IMR-90 (cell line): ENCODE measurements at regions not wholly inside any gene's neighbourhood (a gene's known extent, or its start where the extent isn't known, plus 50 kb on each side); places are given as distances from the start of the nearest gene placed in this dataset.

Source experiments
- ATAC-seq: fragments of 200-7000 bp; cut with Tn5 transposase; 2 replicates; pipeline ENCODE4 v1.9.1; 2020; ENCODE audit warnings: low read depth, mild to moderate bottlenecking, moderate library complexity
- BruUV-seq: library from RNA; stranded (reverse); fragments of 400-500 nt; replicated peaks from 2 replicates; lab custom pipeline; 2021; lab: Mats Ljungman, UMichigan
- CTCF ChIA-PET: fragments of 300-600 bp; formaldehyde crosslinking; extraction: SDS; loops from one replicate; lab custom pipeline; 2021; ENCODE audit warnings: antibody characterized with exemption; lab: Yijun Ruan, JAX
- POLR2A ChIA-PET: fragments of 300-600 bp; sonication (Branson Sonifier 250); formaldehyde crosslinking; loops from one replicate; lab custom pipeline; 2022; ENCODE audit warnings: antibody characterized with exemption; ENCODE audit not compliant: unreplicated experiment; lab: Charles Lee
- DNase-seq: peaks from one replicate; pipeline ENCODE4 v3.0.0; 2013
- H2AFZ ChIP-seq: replicated peaks from 2 replicates; pipeline ENCODE3; 2013; ENCODE audit warnings: low read length, mild to moderate bottlenecking; ENCODE audit not compliant: poor library complexity
- H2AK5ac ChIP-seq: 2 replicates; pipeline ENCODE4 v1.6.1; 2013; ENCODE audit warnings: low read depth, low read length, inconsistent platforms
- H2AK9ac ChIP-seq: replicated peaks from 2 replicates; pipeline ENCODE3; 2013; ENCODE audit warnings: mild to moderate bottlenecking, low read depth, low read length, moderate library complexity; ENCODE audit not compliant: poor library complexity
- H2BK120ac ChIP-seq: 2 replicates; pipeline ENCODE4 v1.6.1; 2013; ENCODE audit warnings: low read depth, low read length, inconsistent platforms
- H2BK15ac ChIP-seq: 3 replicates; pipeline ENCODE4 v1.6.1; 2013; ENCODE audit warnings: low read depth, low read length, inconsistent platforms
- H2BK20ac ChIP-seq: 2 replicates; pipeline ENCODE4 v1.6.1; 2013; ENCODE audit warnings: low read depth, mild to moderate bottlenecking, inconsistent platforms, low read length, moderate library complexity
- H2BK5ac ChIP-seq: 2 replicates; pipeline ENCODE4 v1.6.1; 2013; ENCODE audit warnings: mild to moderate bottlenecking, low read depth, low read length, inconsistent platforms; ENCODE audit not compliant: poor library complexity, severe bottlenecking
- H3K14ac ChIP-seq: replicated peaks from 2 replicates; pipeline ENCODE4 v1.6.1; 2013; ENCODE audit warnings: low read depth, low read length, inconsistent platforms
- H3K18ac ChIP-seq: 2 replicates; pipeline ENCODE4 v1.6.1; 2013; ENCODE audit warnings: low read depth, low read length, control low read depth
- H3K23ac ChIP-seq: 2 replicates; pipeline ENCODE4 v1.6.1; 2013; ENCODE audit warnings: low read depth, low read length, inconsistent platforms
- H3K27ac ChIP-seq: 2 replicates; pipeline ENCODE4 v1.5.1; 2013; ENCODE audit warnings: mild to moderate bottlenecking, control low read depth, low read length; ENCODE audit not compliant: insufficient read depth
- H3K27me3 ChIP-seq: 2 replicates; pipeline ENCODE4 v1.6.1; 2013; ENCODE audit warnings: low read length; ENCODE audit not compliant: control insufficient read depth, insufficient read depth
- H3K36me3 ChIP-seq: 2 replicates; pipeline ENCODE4 v1.6.1; 2013; ENCODE audit warnings: low read length, mixed read lengths; ENCODE audit not compliant: control insufficient read depth, insufficient read depth
- H3K4ac ChIP-seq: 2 replicates; pipeline ENCODE4 v1.6.1; 2013; ENCODE audit warnings: low read depth, low read length, inconsistent platforms
- H3K4me1 ChIP-seq: 2 replicates; pipeline ENCODE4 v1.6.1; 2013; ENCODE audit warnings: low read length, mixed read lengths; ENCODE audit not compliant: control insufficient read depth, insufficient read depth
- H3K4me2 ChIP-seq: 2 replicates; pipeline ENCODE4 v1.6.1; 2013; ENCODE audit warnings: low read depth, mild to moderate bottlenecking, control low read depth, low read length, moderate library complexity
- H3K4me3 ChIP-seq: 2 replicates; pipeline ENCODE4 v1.5.1; 2013; ENCODE audit warnings: low read depth, mild to moderate bottlenecking, control low read depth, low read length, moderate library complexity; ENCODE audit not compliant: insufficient read depth
- H3K56ac ChIP-seq: 2 replicates; pipeline ENCODE4 v1.6.1; 2013; ENCODE audit warnings: low read length, inconsistent platforms; ENCODE audit not compliant: insufficient read depth; ENCODE audit errors: extremely low read depth
- H3K79me1 ChIP-seq, 2 experiments: 2 replicates each; pipeline ENCODE4 v1.6.1; 2013; ENCODE audit warnings: low read length in 2 of 2, inconsistent platforms in 1 of 2, low read depth in 1 of 2
- H3K9ac ChIP-seq: 2 replicates; pipeline ENCODE4 v1.6.1; 2013; ENCODE audit warnings: low read depth, low read length, control low read depth
- H3K9me1 ChIP-seq: 2 replicates; pipeline ENCODE4 v1.6.1; 2013; ENCODE audit warnings: low read length, inconsistent platforms; ENCODE audit not compliant: insufficient read depth
- H3K9me3 ChIP-seq: 2 replicates; pipeline ENCODE4 v1.6.1; 2013; ENCODE audit warnings: low read length; ENCODE audit not compliant: control insufficient read depth, insufficient read depth
- H4K20me1 ChIP-seq: 2 replicates; pipeline ENCODE4 v1.6.1; 2013; ENCODE audit warnings: low read length, inconsistent platforms; ENCODE audit not compliant: insufficient read depth
- H4K5ac ChIP-seq: 2 replicates; pipeline ENCODE4 v1.6.1; 2013; ENCODE audit warnings: mild to moderate bottlenecking, low read depth, low read length, control low read depth
- H4K8ac ChIP-seq, 2 experiments: 2 replicates each; pipeline ENCODE4 v1.6.1; 2013; ENCODE audit warnings: low read depth in 2 of 2, low read length in 2 of 2, control low read depth in 1 of 2, inconsistent platforms in 1 of 2
- H4K91ac ChIP-seq: 2 replicates; pipeline ENCODE4 v1.6.1; 2013; ENCODE audit warnings: low read depth, low read length, inconsistent platforms; ENCODE audit not compliant: insufficient read depth
- BHLHE40 ChIP-seq: fragments of 150-350 bp; IDR thresholded peaks from 2 replicates; pipeline ENCODE4 v1.6.1; 2016; ENCODE audit warnings: mild to moderate bottlenecking, low read depth, low read length
- CEBPB ChIP-seq: IDR thresholded peaks from 2 replicates; pipeline ENCODE4 v1.6.1; 2012; ENCODE audit warnings: low read depth, low read length, improper control_type of control experiment
- CHD1 ChIP-seq: IDR thresholded peaks from 2 replicates; pipeline ENCODE4 v1.6.1; 2012; ENCODE audit warnings: low read depth, low read length, improper control_type of control experiment
- FOS ChIP-seq: fragments of 150-350 bp; IDR thresholded peaks from 2 replicates; pipeline ENCODE4 v1.6.1; 2016; ENCODE audit warnings: low read depth, low read length
- MAFK ChIP-seq: IDR thresholded peaks from 2 replicates; pipeline ENCODE4 v1.6.1; 2012; ENCODE audit warnings: low read depth, low read length, improper control_type of control experiment
- MAZ ChIP-seq: IDR thresholded peaks from 2 replicates; pipeline ENCODE4 v1.6.1; 2012; ENCODE audit warnings: low read depth, mild to moderate bottlenecking, low read length, improper control_type of control experiment, moderate library complexity, borderline replicate concordance
- MXI1 ChIP-seq: IDR thresholded peaks from 2 replicates; pipeline ENCODE4 v1.6.1; 2012; ENCODE audit warnings: low read depth, mild to moderate bottlenecking, low read length, moderate library complexity, borderline replicate concordance
- NFE2L2 ChIP-seq: fragments of 150-350 bp; IDR thresholded peaks from 2 replicates; pipeline ENCODE4 v1.6.1; 2016; ENCODE audit warnings: low read depth, mild to moderate bottlenecking, low read length
- POLR2A ChIP-seq: IDR thresholded peaks from 2 replicates; pipeline ENCODE4 v1.6.1; 2012; ENCODE audit warnings: mild to moderate bottlenecking, low read depth, low read length
- RAD21 ChIP-seq: IDR thresholded peaks from 2 replicates; pipeline ENCODE4 v1.6.1; 2012; ENCODE audit warnings: low read length, improper control_type of control experiment
- RCOR1 ChIP-seq: IDR thresholded peaks from 2 replicates; pipeline ENCODE4 v1.6.1; 2012; ENCODE audit warnings: mild to moderate bottlenecking, low read length, improper control_type of control experiment; ENCODE audit not compliant: insufficient replicate concordance
- RFX5 ChIP-seq: IDR thresholded peaks from 2 replicates; pipeline ENCODE4 v1.8.0; 2012; ENCODE audit warnings: low read depth, mild to moderate bottlenecking, low read length, moderate library complexity
- SMC3 ChIP-seq: fragments of 150-350 bp; IDR thresholded peaks from 2 replicates; pipeline ENCODE4 v1.6.1; 2016; ENCODE audit warnings: low read depth, mild to moderate bottlenecking, antibody characterized with exemption, low read length, moderate library complexity
- WGBS, 2 experiments: methylation state at CpG; one replicate each; pipeline versions ENCODE4 v1.1.5 to v1.1.7; 2013; ENCODE audit warnings: missing lambda C conversion rate in 2 of 2; ENCODE audit not compliant: insufficient read length in 1 of 2; ENCODE audit errors: extremely low coverage in 2 of 2; 5-methylcytosine and 5-hydroxymethylcytosine counted together
- dilution Hi-C: fragments of 300-500 bp; cut with HindIII; formaldehyde crosslinking; loops from one replicate; pipeline ENCODE4 v1.14.3; 2018; ENCODE audit warnings: low sequenced_read_pairs; ENCODE audit not compliant: unreplicated experiment
- in situ Hi-C: fragments of 300-500 bp; cut with MboI; formaldehyde crosslinking; loops from 3 replicates; pipeline ENCODE4 v1.14.3; 2019; ENCODE audit warnings: low sequenced_read_pairs, inconsistent platforms, mixed read lengths
- intact Hi-C: fragments of 100-400 bp; cut with micrococcal nuclease; formaldehyde crosslinking; loops from 2 replicates; pipeline ENCODE4 v1.10.0; 2022
- TF ChIP-seq, protein P1 (sequence below): fragments of 150-350 bp; IDR thresholded peaks from 2 replicates; pipeline ENCODE4 v1.6.1; 2017; ENCODE audit warnings: mild to moderate bottlenecking, antibody characterized with exemption, low read length, low read depth
- TF ChIP-seq, protein P2 (sequence below): fragments of 150-350 bp; IDR thresholded peaks from 2 replicates; pipeline ENCODE4 v1.6.1; 2016; ENCODE audit warnings: low read depth, mild to moderate bottlenecking, low read length, moderate library complexity, borderline replicate concordance
- TF ChIP-seq, protein P3 (sequence below): conservative IDR thresholded peaks from 2 replicates; pipeline ENCODE4 v1.5.1; 2012; ENCODE audit warnings: mild to moderate bottlenecking, low read depth, low read length, improper control_type of control experiment

DNA sequence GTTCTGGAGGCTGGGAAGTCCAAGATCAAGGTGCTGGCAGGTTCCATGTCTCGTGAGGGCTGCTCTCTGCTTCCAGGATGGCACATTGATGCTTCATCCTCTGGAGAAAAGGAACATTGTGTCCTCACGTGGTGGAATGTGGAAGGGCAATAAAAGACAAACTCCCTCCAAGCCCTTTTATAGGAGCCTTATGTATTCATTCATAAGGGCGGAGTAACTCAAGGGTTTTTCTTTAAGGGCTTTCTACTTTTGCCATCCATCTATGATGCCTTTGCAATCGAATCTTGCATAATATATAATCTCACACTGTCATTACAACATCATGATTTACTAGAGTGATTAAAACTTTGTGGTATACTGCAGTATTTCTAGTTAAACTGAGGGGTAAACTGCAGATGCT is 132.7 kb upstream of the DDHD1 start:
- POLR2A ChIA-PET = no interaction called here
- H3K79me1 ChIP-seq = no peaks in the 10 kb centered on the region
- no peak overlapping the region for H2BK120ac ChIP-seq
- no TSS peak for BruUV-seq
- no peak overlapping the region for H2AK5ac ChIP-seq
- no peaks in the 10 kb centered on the region for H3K4me1 ChIP-seq
- in situ Hi-C loops (no loop called here), intact Hi-C loops (no loop called here), dilution Hi-C loops (no loop called here)
- H3K4me3 ChIP-seq = no peak overlapping the region
- DNase-seq (no peak), ATAC-seq (no peak)
- H3K4me2 ChIP-seq = no peak overlapping the region
- no peak overlapping the region for H4K8ac ChIP-seq
- H3K9ac ChIP-seq = no peak overlapping the region
- H3K14ac ChIP-seq = no peak overlapping the region
- no peaks in the 10 kb centered on the region for H3K27me3 ChIP-seq
- no peak overlapping the region for H3K4ac ChIP-seq
- H3K23ac ChIP-seq = no peak overlapping the region
- peaks cover 3% of the 10 kb centered on the region for H3K9me3 ChIP-seq
- no peak overlapping the region for H2BK20ac ChIP-seq
- H3K27ac ChIP-seq = no peak overlapping the region
- H2BK5ac ChIP-seq = no peak overlapping the region
- H3K56ac ChIP-seq = no peak overlapping the region
- no peak overlapping the region for H3K18ac ChIP-seq
- H3K9me1 ChIP-seq = no peaks in the 10 kb centered on the region
- CTCF ChIA-PET = no interaction called here
- WGBS, 2 experiments = no CpG with 5 or more reads among the region's 4 CpGs
- no peak overlapping the region for H2AFZ ChIP-seq
- TF ChIP-seq, protein P1, sequence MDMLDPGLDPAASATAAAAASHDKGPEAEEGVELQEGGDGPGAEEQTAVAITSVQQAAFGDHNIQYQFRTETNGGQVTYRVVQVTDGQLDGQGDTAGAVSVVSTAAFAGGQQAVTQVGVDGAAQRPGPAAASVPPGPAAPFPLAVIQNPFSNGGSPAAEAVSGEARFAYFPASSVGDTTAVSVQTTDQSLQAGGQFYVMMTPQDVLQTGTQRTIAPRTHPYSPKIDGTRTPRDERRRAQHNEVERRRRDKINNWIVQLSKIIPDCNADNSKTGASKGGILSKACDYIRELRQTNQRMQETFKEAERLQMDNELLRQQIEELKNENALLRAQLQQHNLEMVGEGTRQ = no peak
- no peak for TF ChIP-seq RCOR1
- TF ChIP-seq RFX5 = no peak
- TF ChIP-seq RAD21 = no peak
- no peak for TF ChIP-seq FOS
- no peak for TF ChIP-seq MAZ
- TF ChIP-seq, protein P2, sequence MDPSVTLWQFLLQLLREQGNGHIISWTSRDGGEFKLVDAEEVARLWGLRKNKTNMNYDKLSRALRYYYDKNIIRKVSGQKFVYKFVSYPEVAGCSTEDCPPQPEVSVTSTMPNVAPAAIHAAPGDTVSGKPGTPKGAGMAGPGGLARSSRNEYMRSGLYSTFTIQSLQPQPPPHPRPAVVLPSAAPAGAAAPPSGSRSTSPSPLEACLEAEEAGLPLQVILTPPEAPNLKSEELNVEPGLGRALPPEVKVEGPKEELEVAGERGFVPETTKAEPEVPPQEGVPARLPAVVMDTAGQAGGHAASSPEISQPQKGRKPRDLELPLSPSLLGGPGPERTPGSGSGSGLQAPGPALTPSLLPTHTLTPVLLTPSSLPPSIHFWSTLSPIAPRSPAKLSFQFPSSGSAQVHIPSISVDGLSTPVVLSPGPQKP = no peak
- TF ChIP-seq, protein P3, sequence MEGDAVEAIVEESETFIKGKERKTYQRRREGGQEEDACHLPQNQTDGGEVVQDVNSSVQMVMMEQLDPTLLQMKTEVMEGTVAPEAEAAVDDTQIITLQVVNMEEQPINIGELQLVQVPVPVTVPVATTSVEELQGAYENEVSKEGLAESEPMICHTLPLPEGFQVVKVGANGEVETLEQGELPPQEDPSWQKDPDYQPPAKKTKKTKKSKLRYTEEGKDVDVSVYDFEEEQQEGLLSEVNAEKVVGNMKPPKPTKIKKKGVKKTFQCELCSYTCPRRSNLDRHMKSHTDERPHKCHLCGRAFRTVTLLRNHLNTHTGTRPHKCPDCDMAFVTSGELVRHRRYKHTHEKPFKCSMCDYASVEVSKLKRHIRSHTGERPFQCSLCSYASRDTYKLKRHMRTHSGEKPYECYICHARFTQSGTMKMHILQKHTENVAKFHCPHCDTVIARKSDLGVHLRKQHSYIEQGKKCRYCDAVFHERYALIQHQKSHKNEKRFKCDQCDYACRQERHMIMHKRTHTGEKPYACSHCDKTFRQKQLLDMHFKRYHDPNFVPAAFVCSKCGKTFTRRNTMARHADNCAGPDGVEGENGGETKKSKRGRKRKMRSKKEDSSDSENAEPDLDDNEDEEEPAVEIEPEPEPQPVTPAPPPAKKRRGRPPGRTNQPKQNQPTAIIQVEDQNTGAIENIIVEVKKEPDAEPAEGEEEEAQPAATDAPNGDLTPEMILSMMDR = no peak
- TF ChIP-seq NFE2L2 = no peak
- TF ChIP-seq BHLHE40 = no peak
- no peak for TF ChIP-seq POLR2A
- no peak for TF ChIP-seq CEBPB
- TF ChIP-seq MAFK = no peak
- no peak for TF ChIP-seq SMC3
- TF ChIP-seq MXI1 = no peak
- TF ChIP-seq CHD1 = no peak
- no peaks in the 10 kb centered on the region for H3K36me3 ChIP-seq
- H4K20me1 ChIP-seq = no peaks in the 10 kb centered on the region
- H2AK9ac ChIP-seq = no peak overlapping the region
- no peak overlapping the region for H2BK15ac ChIP-seq
- no peak overlapping the region for H4K91ac ChIP-seq
- H4K5ac ChIP-seq = no peak overlapping the region
